CD14-positive monocyte (primary cell): ENCODE measurements at regions not wholly inside any gene's neighbourhood (a gene's known extent, or its start where the extent isn't known, plus 50 kb on each side); places are given as distances from the start of the nearest gene placed in this dataset.

ENCODE experiments used
- DNase-seq, 3 donors: peaks; one replicate each; pipeline ENCODE4 v3.0.0-alpha.2; 2011 to 2022
- H2AFZ ChIP-seq: 2 replicates; pipeline ENCODE4 v1.6.0; 2012; ENCODE audit warnings: mild to moderate bottlenecking, low read depth, low read length, inconsistent platforms; ENCODE audit not compliant: insufficient read depth, poor library complexity, severe bottlenecking
- H3K27ac ChIP-seq, 2 donors: 1 replicate in 1 of 2; 2 replicates in 1 of 2; pipeline ENCODE4 v1.5.1; 2012 to 2013; ENCODE audit warnings: low read length in 2 of 2, control low read depth in 1 of 2, inconsistent platforms in 1 of 2, low read depth in 1 of 2, mild to moderate bottlenecking in 1 of 2
- H3K27me3 ChIP-seq, 2 donors: one replicate each; pipeline versions ENCODE4 v1.6.0 to v1.6.1; 2011 to 2013; ENCODE audit warnings: low read length in 2 of 2; ENCODE audit not compliant: control insufficient read depth in 2 of 2, insufficient read depth in 2 of 2
- H3K36me3 ChIP-seq, 2 donors: replicated peaks in 1 of 2; 1 replicate in 1 of 2; 2 replicates in 1 of 2; pipeline versions ENCODE4 v1.5.1 to v1.6.1; 2012 to 2013; ENCODE audit warnings: low read length in 2 of 2, control low read depth in 1 of 2, inconsistent platforms in 1 of 2, mild to moderate bottlenecking in 1 of 2; ENCODE audit not compliant: insufficient read depth in 2 of 2, control insufficient read depth in 1 of 2
- H3K4me1 ChIP-seq, 2 donors: 1 replicate in 1 of 2; 2 replicates in 1 of 2; pipeline versions ENCODE4 v1.5.1 to v1.6.1; 2012 to 2013; ENCODE audit warnings: low read length in 2 of 2, control low read depth in 1 of 2, inconsistent platforms in 1 of 2, mild to moderate bottlenecking in 1 of 2, moderate library complexity in 1 of 2; ENCODE audit not compliant: insufficient read depth in 2 of 2, control insufficient read depth in 1 of 2
- H3K4me2 ChIP-seq: replicated peaks from 2 replicates; pipeline ENCODE3; 2012; ENCODE audit warnings: low read length, moderate library complexity, mild to moderate bottlenecking; ENCODE audit not compliant: poor library complexity, severe bottlenecking; ENCODE audit errors: extremely low read depth
- H3K4me3 ChIP-seq, 3 experiments: fragments of 200-600 bp in 1 of 3; sonication (generic) in 1 of 3; replicated peaks in 1 of 3; 1 replicate in 2 of 3; 2 replicates in 1 of 3; pipeline ENCODE4 v1.5.1; 2011 to 2013; ENCODE audit warnings: low read length in 3 of 3, mild to moderate bottlenecking in 3 of 3, control low read depth in 2 of 3, low read depth in 2 of 3, inconsistent platforms in 1 of 3, moderate library complexity in 1 of 3
- H3K79me2 ChIP-seq: 2 replicates; pipeline ENCODE4 v1.6.0; 2012; ENCODE audit warnings: mild to moderate bottlenecking, control low read depth, inconsistent platforms, low read length, moderate library complexity; ENCODE audit not compliant: insufficient read depth
- H3K9ac ChIP-seq: 2 replicates; pipeline ENCODE4 v1.6.0; 2017; ENCODE audit warnings: low read length, mild to moderate bottlenecking; ENCODE audit not compliant: insufficient read depth, poor library complexity, severe bottlenecking
- H3K9me3 ChIP-seq, 2 donors: replicated peaks in 1 of 2; 1 replicate in 1 of 2; 2 replicates in 1 of 2; pipeline versions ENCODE4 v1.5.1 to v1.6.1; 2012 to 2013; ENCODE audit warnings: low read length in 2 of 2, control low read depth in 1 of 2; ENCODE audit not compliant: control insufficient read depth in 1 of 2, insufficient read depth in 1 of 2
- H4K20me1 ChIP-seq: 2 replicates; pipeline ENCODE4 v1.6.0; 2012; ENCODE audit warnings: mild to moderate bottlenecking, low read length, control low read depth, moderate library complexity; ENCODE audit not compliant: insufficient read depth
- H3K27ac Mint-ChIP-seq, 7 donors: one replicate each; pipeline ENCODE4 v1.8.0; 2020; ENCODE audit warnings: mild to moderate bottlenecking in 7 of 7, mixed read lengths in 7 of 7, moderate library complexity in 6 of 7, inconsistent platforms in 2 of 7
- H3K27me3 Mint-ChIP-seq, 3 donors: one replicate each; pipeline ENCODE4 v1.8.0; 2021 to 2022; ENCODE audit warnings: low read depth in 3 of 3, mild to moderate bottlenecking in 3 of 3, mixed read lengths in 3 of 3, moderate library complexity in 3 of 3, inconsistent platforms in 1 of 3
- H3K36me3 Mint-ChIP-seq, 2 donors: one replicate each; pipeline ENCODE4 v1.8.0; 2020; ENCODE audit warnings: mixed read lengths in 2 of 2, inconsistent platforms in 1 of 2, mild to moderate bottlenecking in 1 of 2
- H3K4me1 Mint-ChIP-seq: one replicate; pipeline ENCODE4 v1.8.0; 2020; ENCODE audit warnings: mild to moderate bottlenecking, mixed read lengths
- H3K4me3 Mint-ChIP-seq, 2 donors: one replicate each; pipeline ENCODE4 v1.8.0; 2020; ENCODE audit warnings: mild to moderate bottlenecking in 2 of 2, mixed read lengths in 2 of 2, moderate library complexity in 1 of 2
- H3K9me3 Mint-ChIP-seq, 7 donors: one replicate each; pipeline ENCODE4 v1.8.0; 2020 to 2022; ENCODE audit warnings: mixed read lengths in 7 of 7, mild to moderate bottlenecking in 6 of 7, moderate library complexity in 6 of 7, inconsistent platforms in 2 of 7
- WGBS: methylation state at CpG from one replicate; pipeline ENCODE4 v1.1.5; 2013; ENCODE audit warnings: missing lambda C conversion rate; ENCODE audit not compliant: insufficient coverage; 5-methylcytosine and 5-hydroxymethylcytosine counted together
- intact Hi-C, 2 donors: fragments of 100-400 bp; cut with micrococcal nuclease; formaldehyde crosslinking; loops; one replicate each; pipeline versions ENCODE4 v1.15.0 to v1.15.1; 2023
- TF ChIP-seq, protein P1 (sequence below): fragments of 200-600 bp; IDR thresholded peaks from one replicate; pipeline ENCODE4 v1.8.0; 2022; ENCODE audit warnings: antibody characterized with exemption, mild to moderate bottlenecking

GRCh38 chr7:13014011-13014410, 326.6 kb downstream of the ARL4A start:
- WGBS = no CpG with 5 or more reads among the region's 2 CpGs
- Histone ChIP-seq H2AFZ (no peak overlapping the region), H3K9ac (no peak overlapping the region)

GRCh38 chr7:13016036-13016581, 328.7 kb downstream of the ARL4A start:
- H3K4me3 ChIP-seq = no peak overlapping the region
- H2AFZ ChIP-seq = no peak overlapping the region
- H3K4me2 ChIP-seq = no peak overlapping the region
- no peaks in the 10 kb centered on the region for H3K79me2 ChIP-seq
- Mint-ChIP-seq H3K36me3 (no peaks in the 10 kb centered on the region), H3K27ac (no peak overlapping the region), H3K9me3 (peaks cover 0 to 7% (median 2%) of the 10 kb centered on the region in 7 donors), H3K4me3 (no peak overlapping the region), H3K27me3 (no peaks in the 10 kb centered on the region), H3K4me1 (no peaks in the 10 kb centered on the region)
- no peaks in the 10 kb centered on the region for H3K4me1 ChIP-seq
- DNase-seq = no peak
- intact Hi-C loops = no loop called here
- 96% methylated on average over 6 of the region's 11 CpGs for WGBS
- H4K20me1 ChIP-seq = no peaks in the 10 kb centered on the region
- TF ChIP-seq, protein P1, sequence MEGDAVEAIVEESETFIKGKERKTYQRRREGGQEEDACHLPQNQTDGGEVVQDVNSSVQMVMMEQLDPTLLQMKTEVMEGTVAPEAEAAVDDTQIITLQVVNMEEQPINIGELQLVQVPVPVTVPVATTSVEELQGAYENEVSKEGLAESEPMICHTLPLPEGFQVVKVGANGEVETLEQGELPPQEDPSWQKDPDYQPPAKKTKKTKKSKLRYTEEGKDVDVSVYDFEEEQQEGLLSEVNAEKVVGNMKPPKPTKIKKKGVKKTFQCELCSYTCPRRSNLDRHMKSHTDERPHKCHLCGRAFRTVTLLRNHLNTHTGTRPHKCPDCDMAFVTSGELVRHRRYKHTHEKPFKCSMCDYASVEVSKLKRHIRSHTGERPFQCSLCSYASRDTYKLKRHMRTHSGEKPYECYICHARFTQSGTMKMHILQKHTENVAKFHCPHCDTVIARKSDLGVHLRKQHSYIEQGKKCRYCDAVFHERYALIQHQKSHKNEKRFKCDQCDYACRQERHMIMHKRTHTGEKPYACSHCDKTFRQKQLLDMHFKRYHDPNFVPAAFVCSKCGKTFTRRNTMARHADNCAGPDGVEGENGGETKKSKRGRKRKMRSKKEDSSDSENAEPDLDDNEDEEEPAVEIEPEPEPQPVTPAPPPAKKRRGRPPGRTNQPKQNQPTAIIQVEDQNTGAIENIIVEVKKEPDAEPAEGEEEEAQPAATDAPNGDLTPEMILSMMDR = no peak
- no peak overlapping the region for H3K9ac ChIP-seq
- H3K27ac ChIP-seq = no peak overlapping the region
- H3K9me3 ChIP-seq = peaks cover 0 to 4% of the 10 kb centered on the region in 2 donors
- H3K36me3 ChIP-seq = no peaks in the 10 kb centered on the region
- H3K27me3 ChIP-seq = no peaks in the 10 kb centered on the region

More at GRCh38 chr7:13014011-13014410, 326.6 kb downstream of the ARL4A start:
- Histone ChIP-seq H3K4me2 (no peak overlapping the region), H3K36me3 (no peaks in the 10 kb centered on the region), H3K4me3 (no peak overlapping the region), H3K27ac (no peak overlapping the region), H4K20me1 (no peaks in the 10 kb centered on the region), H3K27me3 (no peaks in the 10 kb centered on the region), H3K79me2 (no peaks in the 10 kb centered on the region), H3K4me1 (no peaks in the 10 kb centered on the region), H3K9me3 (peaks cover 0 to 13% of the 10 kb centered on the region in 2 donors)
- H3K9me3 Mint-ChIP-seq = peaks cover 3 to 16% (median 7%) of the 10 kb centered on the region in 7 donors
- DNase-seq = no peak
- no peaks in the 10 kb centered on the region for H3K27me3 Mint-ChIP-seq
- H3K4me3 Mint-ChIP-seq = no peak overlapping the region
- no peak overlapping the region for H3K27ac Mint-ChIP-seq
- H3K36me3 Mint-ChIP-seq = no peaks in the 10 kb centered on the region
- TF ChIP-seq, protein P1 = no peak
- intact Hi-C loops = no loop called here
- H3K4me1 Mint-ChIP-seq = no peaks in the 10 kb centered on the region
